ENCODE measurements at regions not wholly inside any gene's neighbourhood (a gene's known extent, or its start where the extent isn't known, plus 50 kb on each side); places are given as distances from the start of the nearest gene placed in this dataset.

GRCh38 chr12:97939156-97939555, 476.6 kb downstream of the RMST start:
- Histone ChIP-seq H3K4me3 (ENCODE audit: low read length) (no peak overlapping the region), H3K36me3 (replicated peaks; ENCODE audit: low read depth, low read length) (no peaks in the 10 kb centered on the region), H3K4me2 (ENCODE audit: low read length) (no peak overlapping the region), H3K79me2 (ENCODE audit: low read length) (no peaks in the 10 kb centered on the region), H3K4me1 (ENCODE audit: low read length) (no peaks in the 10 kb centered on the region), H3K9me3 (ENCODE audit: insufficient read depth, low read length) (no peaks in the 10 kb centered on the region), H4K20me1 (ENCODE audit: insufficient read depth, low read length) (no peaks in the 10 kb centered on the region), H3K27ac (ENCODE audit: low read length) (no peak overlapping the region), H3K9ac (ENCODE audit: low read length) (no peak overlapping the region), H3K27me3 (ENCODE audit: low read depth, low read length) (no peaks in the 10 kb centered on the region), H2AFZ (ENCODE audit: low read depth, low read length) (no peak overlapping the region)
- no peak for TF ChIP-seq EZH2phosphoT487 (IDR thresholded peaks at IDR 0.05; ENCODE audit: low read depth)
- TF ChIP-seq CTCF (IDR thresholded peaks at IDR 0.05; ENCODE audit: low read depth, low read length), result no peak

- no peaks in the 10 kb centered on the region for H4K20me1 ChIP-seq (ENCODE audit: insufficient read depth, low read length)
- H2AFZ ChIP-seq (ENCODE audit: low read depth, low read length), result no peak overlapping the region
- no peaks in the 10 kb centered on the region for H3K27me3 ChIP-seq (ENCODE audit: low read depth, low read length)
- no peak overlapping the region for H3K27ac ChIP-seq (ENCODE audit: low read length)
- no peaks in the 10 kb centered on the region for H3K79me2 ChIP-seq (ENCODE audit: low read length)
- no peaks in the 10 kb centered on the region for H3K9me3 ChIP-seq (ENCODE audit: insufficient read depth, low read length)
- H3K4me1 ChIP-seq (ENCODE audit: low read length), result no peaks in the 10 kb centered on the region
- no peak overlapping the region for H3K4me3 ChIP-seq (ENCODE audit: low read length)
- no peak for TF ChIP-seq CTCF (IDR thresholded peaks at IDR 0.05; ENCODE audit: low read depth, low read length)
- TF ChIP-seq EZH2phosphoT487 (IDR thresholded peaks at IDR 0.05; ENCODE audit: low read depth), result no peak
- H3K36me3 ChIP-seq (replicated peaks; ENCODE audit: low read depth, low read length), result no peaks in the 10 kb centered on the region
- H3K9ac ChIP-seq (ENCODE audit: low read length), result no peak overlapping the region
- no peak overlapping the region for H3K4me2 ChIP-seq (ENCODE audit: low read length)
These were observed 477.5 kb downstream of the RMST start for GRCh38 chr12:97940105-97940504.

- H4K20me1 ChIP-seq (ENCODE audit: insufficient read depth, low read length), result no peaks in the 10 kb centered on the region
These were observed 478.0 kb downstream of the RMST start for GRCh38 chr12:97940629-97941028.

GRCh38 chr12:97941686-97942354, 479.2 kb downstream of the RMST start:
- Histone ChIP-seq H3K4me3 (ENCODE audit: low read length) (no peak overlapping the region), H3K9ac (ENCODE audit: low read length) (no peak overlapping the region), H3K9me3 (ENCODE audit: insufficient read depth, low read length) (no peaks in the 10 kb centered on the region), H3K36me3 (replicated peaks; ENCODE audit: low read depth, low read length) (no peaks in the 10 kb centered on the region), H3K27me3 (ENCODE audit: low read depth, low read length) (no peaks in the 10 kb centered on the region), H3K4me2 (ENCODE audit: low read length) (no peak overlapping the region), H3K79me2 (ENCODE audit: low read length) (no peaks in the 10 kb centered on the region), H3K4me1 (ENCODE audit: low read length) (no peaks in the 10 kb centered on the region), H2AFZ (ENCODE audit: low read depth, low read length) (no peak overlapping the region), H4K20me1 (ENCODE audit: insufficient read depth, low read length) (no peaks in the 10 kb centered on the region), H3K27ac (ENCODE audit: low read length) (no peak overlapping the region)
- TF ChIP-seq CTCF (IDR thresholded peaks at IDR 0.05; ENCODE audit: low read depth, low read length) (no peak), EZH2phosphoT487 (IDR thresholded peaks at IDR 0.05; ENCODE audit: low read depth) (no peak)

More at GRCh38 chr12:97940629-97941028, 478.0 kb downstream of the RMST start:
- no peaks in the 10 kb centered on the region for H3K36me3 ChIP-seq (replicated peaks; ENCODE audit: low read depth, low read length)
- no peaks in the 10 kb centered on the region for H3K79me2 ChIP-seq (ENCODE audit: low read length)
- H3K27ac ChIP-seq (ENCODE audit: low read length), result no peak overlapping the region
- H3K27me3 ChIP-seq (ENCODE audit: low read depth, low read length), result no peaks in the 10 kb centered on the region
- TF ChIP-seq CTCF (IDR thresholded peaks at IDR 0.05; ENCODE audit: low read depth, low read length), result no peak
- TF ChIP-seq EZH2phosphoT487 (IDR thresholded peaks at IDR 0.05; ENCODE audit: low read depth), result no peak
- H3K4me1 ChIP-seq (ENCODE audit: low read length), result no peaks in the 10 kb centered on the region
- no peaks in the 10 kb centered on the region for H3K9me3 ChIP-seq (ENCODE audit: insufficient read depth, low read length)
- no peak overlapping the region for H3K9ac ChIP-seq (ENCODE audit: low read length)
- no peak overlapping the region for H3K4me2 ChIP-seq (ENCODE audit: low read length)
- H3K4me3 ChIP-seq (ENCODE audit: low read length), result no peak overlapping the region
- H2AFZ ChIP-seq (ENCODE audit: low read depth, low read length), result no peak overlapping the region

All from OCI-LY3 (cell line).